ENCODE measurements at regions not wholly inside any gene's neighbourhood (a gene's known extent, or its start where the extent isn't known, plus 50 kb on each side); places are given as distances from the start of the nearest gene placed in this dataset.

- TF ChIP-seq SPI1 (IDR thresholded peaks at IDR 0.05; ENCODE audit: borderline replicate concordance, low read depth) (peak; percentile 75; the same call in 1 of the 2 replicates), POLR2AphosphoS5 (IDR thresholded peaks at IDR 0.05; ENCODE audit: low read depth) (no peak)
- Histone ChIP-seq H3K27ac (replicated peaks) (peak overlapping the region; percentile 55), H3K4me3 (replicated peaks; ENCODE audit: insufficient read depth, low read length) (peak overlapping the region; percentile 34), H3K27me3 (ENCODE audit: insufficient read depth, poor library complexity, severe bottlenecking) (no peaks in the 10 kb centered on the region)
- peak; percentile 75 to 85 for DNase-seq (ENCODE audit: low read depth in 1 of 2, low spot score in 1 of 2)
These were observed 129.2 kb upstream of the CBLB start for GRCh38 chr3:105997800-105998526.

GRCh38 chr3:105999856-106000255 is 131.0 kb upstream of the CBLB start:
- Histone ChIP-seq H3K4me3 (replicated peaks; ENCODE audit: insufficient read depth, low read length) (no peak overlapping the region), H3K27ac (replicated peaks) (no peak overlapping the region), H3K27me3 (ENCODE audit: insufficient read depth, poor library complexity, severe bottlenecking) (no peaks in the 10 kb centered on the region)
- no peak for TF ChIP-seq POLR2AphosphoS5 (IDR thresholded peaks at IDR 0.05; ENCODE audit: low read depth)
- no peak for DNase-seq (ENCODE audit: low read depth in 1 of 2, low spot score in 1 of 2)

- Histone ChIP-seq H3K4me3 (replicated peaks; ENCODE audit: insufficient read depth, low read length) (no peak overlapping the region), H3K27me3 (ENCODE audit: insufficient read depth, poor library complexity, severe bottlenecking) (no peaks in the 10 kb centered on the region), H3K27ac (replicated peaks) (no peak overlapping the region)
- DNase-seq (ENCODE audit: low read depth in 1 of 2, low spot score in 1 of 2): no peak
- TF ChIP-seq REST (IDR thresholded peaks at IDR 0.05; ENCODE audit: insufficient replicate concordance, low read depth) (no peak), CTCF (IDR thresholded peaks at IDR 0.05; ENCODE audit: insufficient read depth, low read length) (no peak), POLR2AphosphoS5 (IDR thresholded peaks at IDR 0.05; ENCODE audit: low read depth) (no peak), GABPA (IDR thresholded peaks at IDR 0.05; ENCODE audit: low read depth) (no peak), SPI1 (IDR thresholded peaks at IDR 0.05; ENCODE audit: borderline replicate concordance, low read depth) (no peak)
These were observed 133.1 kb upstream of the CBLB start for GRCh38 chr3:106001923-106002322.

GRCh38 chr3:106004137-106004681 is 135.4 kb upstream of the CBLB start:
- no peak for DNase-seq (ENCODE audit: low read depth in 1 of 2, low spot score in 1 of 2)
- no peak for TF ChIP-seq CTCF (IDR thresholded peaks at IDR 0.05; ENCODE audit: insufficient read depth, low read length)
- TF ChIP-seq REST (IDR thresholded peaks at IDR 0.05; ENCODE audit: insufficient replicate concordance, low read depth): no peak
- TF ChIP-seq POLR2AphosphoS5 (IDR thresholded peaks at IDR 0.05; ENCODE audit: low read depth): no peak
- no peak for TF ChIP-seq GABPA (IDR thresholded peaks at IDR 0.05; ENCODE audit: low read depth)
- TF ChIP-seq SPI1 (IDR thresholded peaks at IDR 0.05; ENCODE audit: borderline replicate concordance, low read depth): no peak
- no peaks in the 10 kb centered on the region for H3K27me3 ChIP-seq (ENCODE audit: insufficient read depth, poor library complexity, severe bottlenecking)
- H3K4me3 ChIP-seq (replicated peaks; ENCODE audit: insufficient read depth, low read length): no peak overlapping the region
- no peak overlapping the region for H3K27ac ChIP-seq (replicated peaks)

All from HL-60 (cell line).